ENCODE measurements at regions not wholly inside any gene's neighbourhood (a gene's known extent, or its start where the extent isn't known, plus 50 kb on each side); places are given as distances from the start of the nearest gene placed in this dataset.

GRCh38 chr5:96297290-96297689, 135.8 kb downstream of the PCSK1 start (continued):
- TF ChIP-seq KDM4A (IDR thresholded peaks at IDR 0.05; ENCODE audit: low read depth, low read length, severe bottlenecking): no peak

DNA sequence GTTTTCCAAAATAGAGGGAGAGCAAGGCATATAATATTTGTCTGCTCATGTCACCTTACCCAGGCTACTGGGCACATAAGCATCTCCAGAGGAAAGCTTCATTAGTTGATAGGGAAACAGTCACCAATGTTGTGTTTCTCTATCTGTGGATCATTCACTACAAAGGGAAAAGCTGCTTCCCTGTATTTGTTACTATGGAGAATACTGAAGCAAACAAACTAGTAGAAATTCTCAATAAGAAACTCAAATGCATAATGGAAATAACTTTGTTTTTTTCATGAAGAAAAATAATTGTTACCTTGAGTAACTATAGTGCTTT, 138.2 kb downstream of the PCSK1 start:
- Histone ChIP-seq H3K18ac (ENCODE audit: extremely low read depth, low read length) (no peak overlapping the region), H3K56ac (replicated peaks; ENCODE audit: insufficient read length, low read depth, low read length) (no peak overlapping the region), H4K91ac (replicated peaks; ENCODE audit: insufficient read length, low read length) (no peak overlapping the region), H3K36me3 (ENCODE audit: control insufficient read depth in 2 of 4, insufficient read depth in 4 of 4, low read length in 3 of 4) (no peaks in the 10 kb centered on the region), H2AFZ (ENCODE audit: low read length) (peak overlapping the region; percentile 23; the same call in 1 of the 2 replicates), H3K4ac (replicated peaks; ENCODE audit: insufficient read length, low read depth, low read length) (no peak overlapping the region), H3K79me2 (ENCODE audit: control insufficient read depth in 1 of 2, insufficient read depth in 2 of 2, low read length in 2 of 2) (no peaks in the 10 kb centered on the region), H3K9me3 (ENCODE audit: insufficient read depth in 2 of 2, low read depth in 1 of 2, low read length in 1 of 2) (peaks cover 0 to 4% of the 10 kb centered on the region in 2 experiments; a peak in 1 of 4 replicates), H2BK15ac (ENCODE audit: low read length) (no peak overlapping the region), H2BK5ac (ENCODE audit: low read depth, low read length) (no peak overlapping the region), H3K4me1 (replicated peaks in 1 of 4; ENCODE audit: control insufficient read depth in 3 of 4, insufficient read depth in 4 of 4, low read length in 3 of 4) (no peaks in the 10 kb centered on the region), H3K27ac (ENCODE audit: low read depth, low read length) (no peak overlapping the region), H3K23ac (ENCODE audit: insufficient read length) (no peak overlapping the region), H4K5ac (ENCODE audit: insufficient read length, low read depth, low read length) (no peak overlapping the region), H3K23me2 (ENCODE audit: low read depth, low read length) (no peaks in the 10 kb centered on the region), H4K8ac (ENCODE audit: extremely low read depth, insufficient read depth, low read length) (no peak overlapping the region), H4K20me1 (replicated peaks in 1 of 2; ENCODE audit: control insufficient read depth in 1 of 2, insufficient read depth in 2 of 2, low read length in 2 of 2) (no peaks in the 10 kb centered on the region), H3K14ac (ENCODE audit: insufficient read length) (no peak overlapping the region), H2AK5ac (ENCODE audit: low read depth, low read length) (no peak overlapping the region), H3K27me3 (replicated peaks in 1 of 4; ENCODE audit: control insufficient read depth in 3 of 4, extremely low read depth in 1 of 4, insufficient read depth in 3 of 4, low read length in 3 of 4) (no peaks in the 10 kb centered on the region), H3K4me2 (ENCODE audit: insufficient read depth in 1 of 2, low read depth in 2 of 2, low read length in 2 of 2) (no peak overlapping the region), H3K4me3 (ENCODE audit: extremely low read depth in 1 of 4, insufficient read depth in 2 of 4, low read depth in 3 of 4, low read length in 4 of 4) (no peak overlapping the region), H2BK20ac (ENCODE audit: low read length) (no peak overlapping the region), H2BK120ac (replicated peaks; ENCODE audit: low read depth, low read length) (no peak overlapping the region), H3K9ac (replicated peaks in 1 of 4; ENCODE audit: extremely low read depth in 1 of 4, low read depth in 3 of 4, low read length in 3 of 4) (no peak overlapping the region), H3K79me1 (ENCODE audit: low read depth, low read length) (no peaks in the 10 kb centered on the region), H2BK12ac (ENCODE audit: low read depth, low read length) (no peak overlapping the region)
- FAIRE-seq: no peak
- DNase-seq (ENCODE audit: low read depth in 1 of 2, low spot score in 2 of 2): no peak
- ChIA-PET CTCF (ENCODE audit: partially characterized antibody) (no interaction called here), POLR2A (ENCODE audit: partially characterized antibody) (interaction anchor here (1.0 kb wide), 1 partner anchor 14 kb away, joined by 3 read pairs; no protein-coding TSS in a partner anchor)
- TF ChIP-seq POU5F1 (IDR thresholded peaks at IDR 0.05; ENCODE audit: low read depth, low read length): no peak
- TF ChIP-seq NANOG (IDR thresholded peaks at IDR 0.05; ENCODE audit: insufficient read depth, low read depth, low read length, poor library complexity, severe bottlenecking): no peak
- no peak for TF ChIP-seq ATF3 (IDR thresholded peaks at IDR 0.05; ENCODE audit: insufficient read depth, low read depth, low read length)
- no peak for TF ChIP-seq JUN (IDR thresholded peaks at IDR 0.05; ENCODE audit: low read depth, low read length)
- no peak for TF ChIP-seq GTF2F1 (IDR thresholded peaks at IDR 0.05; ENCODE audit: borderline replicate concordance, low read depth, low read length)
- TF ChIP-seq TBP (IDR thresholded peaks at IDR 0.05; ENCODE audit: low read depth, low read length): no peak

All from H1 (cell line).